Thoracic aorta (tissue), 2 donors: ENCODE measurements at regions not wholly inside any gene's neighbourhood (a gene's known extent, or its start where the extent isn't known, plus 50 kb on each side); places are given as distances from the start of the nearest gene placed in this dataset.

Source experiments
- ATAC-seq: fragments of 150-250 bp; one replicate; pipeline ENCODE4 v1.8.0; 2017; ENCODE audit warnings: low read depth; ENCODE audit not compliant: insufficient number of reproducible peaks, low FRiP score
- DNase-seq: peaks from one replicate; pipeline ENCODE4 v3.0.0-alpha.2; 2020; ENCODE audit warnings: low spot score
- H3K27ac ChIP-seq, 2 donors: fragments of 200-600 bp; sonication (generic); 1 replicate in 1 of 2; 2 replicates in 1 of 2; pipeline ENCODE4 v1.5.1; 2016; ENCODE audit warnings: mild to moderate bottlenecking in 2 of 2, moderate library complexity in 2 of 2
- H3K27me3 ChIP-seq: fragments of 200-600 bp; sonication (generic); replicated peaks from 2 replicates; pipeline ENCODE4 v1.6.0; 2016; ENCODE audit warnings: mild to moderate bottlenecking; ENCODE audit not compliant: insufficient read depth
- H3K36me3 ChIP-seq: fragments of 200-600 bp; sonication (generic); one replicate; pipeline ENCODE4 v1.5.1; 2016
- H3K4me1 ChIP-seq, 2 donors: fragments of 200-600 bp; sonication (generic); 1 replicate in 1 of 2; 2 replicates in 1 of 2; pipeline versions ENCODE4 v1.5.1 to v1.6.0; 2016; ENCODE audit warnings: low read depth in 2 of 2, mild to moderate bottlenecking in 1 of 2; ENCODE audit not compliant: control insufficient read depth in 1 of 2
- H3K4me3 ChIP-seq: fragments of 200-600 bp; sonication (generic); 2 replicates; pipeline ENCODE4 v1.5.1; 2016; ENCODE audit warnings: mild to moderate bottlenecking
- H3K9me3 ChIP-seq: fragments of 200-600 bp; sonication (generic); 2 replicates; pipeline ENCODE4 v1.5.1; 2016
- CTCF ChIP-seq: fragments of 200-600 bp; sonication (generic); IDR thresholded peaks from one replicate; pipeline ENCODE4 v1.5.1; 2019; ENCODE audit warnings: antibody characterized with exemption

- H3K27ac ChIP-seq: no peak overlapping the region
Observed at GRCh38 chr3:176969066-176969465, 228.2 kb downstream of the TBL1XR1 start.

GRCh38 chr3:176968631-176969030 is 228.7 kb downstream of the TBL1XR1 start:
- Histone ChIP-seq H3K27me3 (no peaks in the 10 kb centered on the region), H3K27ac (no peak overlapping the region)

More at GRCh38 chr3:176969066-176969465, 228.2 kb downstream of the TBL1XR1 start:
- no peak overlapping the region for H3K4me3 ChIP-seq
- H3K4me1 ChIP-seq: no peaks in the 10 kb centered on the region
- ATAC-seq (no peak), DNase-seq (no peak)
- H3K27me3 ChIP-seq: no peaks in the 10 kb centered on the region
- no peak for TF ChIP-seq CTCF
- H3K9me3 ChIP-seq: no peaks in the 10 kb centered on the region
- no peaks in the 10 kb centered on the region for H3K36me3 ChIP-seq

GRCh38 chr3:176967522-176967921 is 229.8 kb downstream of the TBL1XR1 start:
- Histone ChIP-seq H3K27ac (no peak overlapping the region), H3K4me3 (no peak overlapping the region), H3K4me1 (no peaks in the 10 kb centered on the region), H3K9me3 (no peaks in the 10 kb centered on the region), H3K27me3 (no peaks in the 10 kb centered on the region), H3K36me3 (no peaks in the 10 kb centered on the region)
- ATAC-seq (no peak), DNase-seq (no peak)
- no peak for TF ChIP-seq CTCF

More at GRCh38 chr3:176968631-176969030, 228.7 kb downstream of the TBL1XR1 start:
- Histone ChIP-seq H3K4me3 (no peak overlapping the region), H3K9me3 (no peaks in the 10 kb centered on the region), H3K36me3 (no peaks in the 10 kb centered on the region), H3K4me1 (no peaks in the 10 kb centered on the region)
- TF ChIP-seq CTCF: no peak
- no peak for DNase-seq
- no peak for ATAC-seq

GRCh38 chr3:176964661-176965060 is 232.6 kb downstream of the TBL1XR1 start:
- no peak for ATAC-seq
- no peaks in the 10 kb centered on the region for H3K36me3 ChIP-seq
- DNase-seq: no peak

GRCh38 chr3:176961916-176962315 is 235.4 kb downstream of the TBL1XR1 start:
- H3K9me3 ChIP-seq: no peaks in the 10 kb centered on the region

More at GRCh38 chr3:176964661-176965060, 232.6 kb downstream of the TBL1XR1 start:
- Histone ChIP-seq H3K27ac (no peak overlapping the region), H3K9me3 (no peaks in the 10 kb centered on the region), H3K4me3 (no peak overlapping the region), H3K27me3 (no peaks in the 10 kb centered on the region), H3K4me1 (no peaks in the 10 kb centered on the region)
- no peak for TF ChIP-seq CTCF

More at GRCh38 chr3:176961916-176962315, 235.4 kb downstream of the TBL1XR1 start:
- TF ChIP-seq CTCF: no peak
- no peak overlapping the region for H3K27ac ChIP-seq
- no peak overlapping the region for H3K4me3 ChIP-seq
- ATAC-seq (no peak), DNase-seq (no peak)
- H3K27me3 ChIP-seq: no peaks in the 10 kb centered on the region
- H3K36me3 ChIP-seq: no peaks in the 10 kb centered on the region
- H3K4me1 ChIP-seq: no peaks in the 10 kb centered on the region
